T-helper 2 cell (primary cell): ENCODE measurements at regions not wholly inside any gene's neighbourhood (a gene's known extent, or its start where the extent isn't known, plus 50 kb on each side); places are given as distances from the start of the nearest gene placed in this dataset.

ENCODE experiments used
- DNase-seq, 5 experiments: peaks; one replicate each; pipeline versions ENCODE4 v3.0.0 to v3.0.0-alpha.2; 2012 to 2022

- no peak for DNase-seq
These were observed 78.1 kb upstream of the TBX20 start for GRCh38 chr7:35331730-35332678.

DNA sequence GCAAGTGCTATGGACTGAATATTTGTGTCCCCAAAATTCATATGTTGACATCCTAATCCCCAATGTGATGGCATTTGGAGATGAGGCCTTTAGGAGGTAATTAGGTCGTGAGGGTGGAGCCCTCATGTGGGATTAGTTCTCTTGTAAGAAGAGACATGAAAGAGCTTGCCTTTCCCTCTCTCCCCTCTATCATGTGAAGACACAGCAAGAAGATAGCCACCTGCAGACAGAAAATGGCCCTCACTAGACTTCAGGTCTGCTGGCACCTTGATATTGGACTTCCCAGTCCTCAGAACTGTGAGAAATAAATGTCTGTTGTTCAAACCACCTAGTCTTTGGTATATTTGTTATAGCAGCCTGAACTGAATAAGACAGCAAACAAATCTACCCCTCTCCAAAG lies 75.1 kb upstream of the TBX20 start:
- DNase-seq, result no peak

- no peak for DNase-seq
These were observed 65.7 kb upstream of the TBX20 start for GRCh38 chr7:35319606-35320005.

DNA sequence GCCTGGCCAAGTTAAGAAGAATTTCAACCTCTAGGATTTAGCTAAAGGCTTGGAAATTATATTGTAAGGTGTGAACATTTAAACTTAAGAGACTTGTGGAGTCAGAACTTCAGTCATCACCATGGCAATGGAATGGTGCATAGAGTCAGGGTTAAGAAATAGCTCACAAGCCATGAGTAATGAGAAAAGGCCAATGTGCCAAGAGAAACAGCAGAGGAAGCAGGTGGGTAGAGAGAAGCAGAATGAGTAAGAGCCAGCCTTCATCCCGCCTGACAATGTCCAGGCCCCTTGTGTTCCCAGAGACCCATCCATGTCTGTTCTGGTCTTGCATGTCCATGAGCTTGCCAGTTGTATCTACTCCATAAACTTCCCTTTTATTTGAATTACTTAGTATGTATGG lies 62.6 kb upstream of the TBX20 start:
- no peak for DNase-seq

GRCh38 chr7:35315517-35315916 lies 61.6 kb upstream of the TBX20 start:
- peak in 1 of 5 experiments; percentile 14 for DNase-seq

GRCh38 chr7:35314354-35314753 lies 60.5 kb upstream of the TBX20 start:
- DNase-seq, result no peak

- DNase-seq, result no peak
These were observed 59.7 kb upstream of the TBX20 start for GRCh38 chr7:35313575-35313974.
